ENCODE measurements at regions not wholly inside any gene's neighbourhood (a gene's known extent, or its start where the extent isn't known, plus 50 kb on each side); places are given as distances from the start of the nearest gene placed in this dataset.

- H3K4me2 ChIP-seq (ENCODE audit: insufficient read depth, insufficient read length, low read length) = no peak overlapping the region
- H3T11ph ChIP-seq (ENCODE audit: low read length) = no peak overlapping the region
- no peak overlapping the region for H4K91ac ChIP-seq (ENCODE audit: insufficient read length, low read depth, low read length)
- no peak overlapping the region for H2AFZ ChIP-seq (ENCODE audit: low read length)
- H2BK15ac ChIP-seq (ENCODE audit: low read depth, low read length) = no peak overlapping the region
- Mint-ChIP-seq H3K9me3 (no peaks in the 10 kb centered on the region; a peak in 1 of 5 replicates), H3K4me3 (no peak overlapping the region), H3K36me3 (ENCODE audit: insufficient read depth in 1 of 3, low read depth in 3 of 3) (no peaks in the 10 kb centered on the region; a peak in 1 of 7 replicates), H3K4me1 (peaks cover 17 to 30% of the 10 kb centered on the region in 2 experiments), H3K27ac (no peak overlapping the region; a peak in 1 of 7 replicates), H3K27me3 (ENCODE audit: low read depth) (no peaks in the 10 kb centered on the region; the same call in 1 of the 2 replicates)
- H3K4me1 ChIP-seq (ENCODE audit: insufficient read depth, low read length) = no peaks in the 10 kb centered on the region
- H3K79me2 ChIP-seq (ENCODE audit: insufficient read depth, low read length) = no peaks in the 10 kb centered on the region
- H3K14ac ChIP-seq (ENCODE audit: insufficient read depth, low read length) = no peak overlapping the region
- no peak overlapping the region for H4K5ac ChIP-seq (ENCODE audit: insufficient read length, low read depth, low read length)
- H3K9me3 ChIP-seq (ENCODE audit: control insufficient read depth, low read depth, low read length) = no peaks in the 10 kb centered on the region
- no peak overlapping the region for H4K8ac ChIP-seq (replicated peaks; ENCODE audit: insufficient read length, low read depth, low read length)
- no peak overlapping the region for H3K18ac ChIP-seq (ENCODE audit: insufficient read length, low read depth, low read length)
- H3K79me1 ChIP-seq (ENCODE audit: insufficient read depth, low read depth, low read length, poor library complexity, severe bottlenecking) = no peaks in the 10 kb centered on the region
- H2BK12ac ChIP-seq (ENCODE audit: insufficient read length, low read depth, low read length) = no peak overlapping the region
- no peak for DNase-seq
- no CpG with 5 or more reads among the region's 1 CpG for WGBS (ENCODE audit: extremely low coverage, insufficient read length, low lambda C conversion rate)
- H3K23me2 ChIP-seq (ENCODE audit: insufficient read length, low read depth, low read length, poor library complexity, severe bottlenecking) = no peaks in the 10 kb centered on the region
- H2AK5ac ChIP-seq (ENCODE audit: insufficient read length, low read length) = no peak overlapping the region
- no peak overlapping the region for H3K56ac ChIP-seq (ENCODE audit: insufficient read length, low read depth, low read length)
- H2BK5ac ChIP-seq (ENCODE audit: insufficient read length, low read length) = no peak overlapping the region
- H3K23ac ChIP-seq (ENCODE audit: insufficient read length, low read depth, low read length) = no peak overlapping the region
- no peak overlapping the region for H2BK120ac ChIP-seq (ENCODE audit: low read depth, low read length, poor library complexity, severe bottlenecking)
- H3K27ac ChIP-seq (ENCODE audit: insufficient read length, low read depth, low read length) = no peak overlapping the region
- no peak for TF ChIP-seq CTCF (conservative IDR thresholded peaks at IDR 0.05)
- no peaks in the 10 kb centered on the region for H4K20me1 ChIP-seq (ENCODE audit: control insufficient read depth, insufficient read depth, insufficient read length)
- H3K9ac ChIP-seq (ENCODE audit: extremely low read depth, insufficient read length, low read length) = no peak overlapping the region
- H3K4ac ChIP-seq (ENCODE audit: low read depth, low read length) = no peak overlapping the region
- H2BK20ac ChIP-seq (ENCODE audit: low read depth, low read length, poor library complexity, severe bottlenecking) = no peak overlapping the region
- H3K27me3 ChIP-seq (ENCODE audit: insufficient read depth, low read length) = no peaks in the 10 kb centered on the region
Observed at GRCh38 chr19:28829359-28829758, 383.6 kb downstream of the UQCRFS1 start.
